SK-N-DZ (cell line): ENCODE measurements at regions not wholly inside any gene's neighbourhood (a gene's known extent, or its start where the extent isn't known, plus 50 kb on each side); places are given as distances from the start of the nearest gene placed in this dataset.

Experiments
- DNase-seq: peaks from one replicate; pipeline ENCODE4 v3.0.0-alpha.2; 2015; ENCODE audit warnings: low spot score

DNA sequence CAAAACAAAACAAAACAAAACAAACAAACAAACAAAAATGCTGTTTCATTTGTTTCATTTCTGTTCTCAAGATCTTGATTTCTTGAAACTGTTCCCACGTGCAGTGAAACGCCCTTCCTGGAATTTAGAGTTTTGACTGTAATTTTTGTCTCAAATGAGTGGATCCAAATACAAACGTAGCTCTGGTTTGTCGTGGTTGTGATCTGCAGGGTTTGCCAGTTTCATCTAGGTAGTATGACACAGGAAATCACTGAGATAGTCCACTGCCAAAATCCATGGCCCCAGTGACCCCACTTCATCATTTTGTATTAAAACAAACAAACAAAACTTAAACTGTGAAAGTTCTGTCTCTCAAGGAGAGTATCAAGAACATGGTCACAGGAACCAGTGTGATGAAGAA lies 838.6 kb downstream of the BCL11B start:
- no peak for DNase-seq

DNA sequence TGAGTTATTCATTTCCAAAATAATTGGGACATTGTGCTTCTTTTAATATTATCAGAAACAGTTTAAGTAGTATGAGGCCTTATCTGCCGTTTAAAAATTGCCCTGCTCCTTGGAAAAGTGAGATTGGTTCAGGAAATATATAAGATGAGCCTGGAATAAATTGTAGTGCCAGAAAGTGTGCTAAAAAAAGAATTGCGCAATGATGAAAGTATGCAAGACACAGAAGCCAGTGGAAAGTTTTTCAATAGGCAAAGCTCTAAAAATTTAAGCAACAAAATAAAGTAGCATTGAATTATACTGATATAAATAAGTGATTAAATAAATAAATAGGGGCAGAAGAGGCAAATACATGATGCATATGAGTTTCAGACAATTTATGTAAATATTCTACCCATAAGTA lies 834.9 kb downstream of the BCL11B start:
- no peak for DNase-seq

DNA sequence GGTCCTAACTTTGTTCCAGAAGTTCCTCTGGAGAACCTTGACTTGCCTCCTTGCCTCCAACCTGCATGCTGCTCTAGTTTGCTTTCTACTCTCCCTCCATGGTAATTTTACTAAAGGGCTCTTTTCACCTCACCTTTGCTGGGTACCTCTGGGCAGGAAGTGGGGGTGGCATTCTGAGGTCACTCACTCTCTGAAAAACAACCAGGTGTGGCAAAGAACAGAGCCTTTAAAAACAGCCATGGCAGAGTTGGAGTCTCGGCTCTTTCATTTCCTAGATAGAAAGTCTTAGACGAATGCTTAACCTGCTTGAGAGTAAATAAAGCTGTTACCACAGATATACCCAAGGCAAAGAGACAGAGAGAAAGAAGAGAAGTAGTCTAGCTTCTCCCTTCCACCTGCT lies 827.9 kb downstream of the BCL11B start:
- no peak for DNase-seq

DNA sequence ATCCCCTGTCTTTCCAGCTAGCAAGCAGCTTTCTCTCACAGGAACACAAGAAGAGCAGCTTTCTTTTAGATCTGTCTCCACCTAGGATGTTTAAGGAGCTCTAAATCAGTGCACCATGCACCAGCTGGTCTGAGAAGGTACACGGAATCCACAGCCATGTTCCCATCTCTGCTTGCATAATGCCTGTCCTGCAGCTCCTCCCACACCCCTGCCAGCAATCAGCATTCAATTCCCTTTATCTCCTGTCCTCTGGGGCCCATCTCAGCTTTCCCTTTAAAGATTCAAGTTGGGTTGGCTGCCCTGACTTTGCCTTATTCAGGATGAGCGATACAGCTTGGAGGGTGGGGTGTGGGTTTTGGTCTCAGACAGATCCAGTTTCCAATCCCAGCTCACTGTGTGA lies 826.3 kb downstream of the BCL11B start:
- no peak for DNase-seq

DNA sequence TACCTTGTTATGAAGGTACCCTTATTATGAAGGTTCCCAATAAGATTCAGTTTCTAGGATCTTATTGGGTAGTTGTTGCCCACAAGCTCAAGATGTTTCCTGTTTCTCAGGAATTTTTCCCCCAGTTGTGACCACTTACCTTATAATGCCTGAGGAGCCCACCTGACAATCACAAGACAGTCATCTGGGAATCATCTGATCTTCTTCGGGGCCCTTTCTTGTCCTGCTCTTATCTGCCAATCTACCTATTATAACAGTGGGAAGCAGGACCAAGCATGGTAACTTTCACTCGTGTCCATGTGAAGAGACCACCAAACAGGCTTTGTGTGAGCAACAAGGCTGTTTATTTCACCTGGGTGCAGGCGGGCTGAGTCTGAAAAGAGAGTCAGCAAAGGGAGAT lies 825.5 kb downstream of the BCL11B start:
- DNase-seq: no peak

DNA sequence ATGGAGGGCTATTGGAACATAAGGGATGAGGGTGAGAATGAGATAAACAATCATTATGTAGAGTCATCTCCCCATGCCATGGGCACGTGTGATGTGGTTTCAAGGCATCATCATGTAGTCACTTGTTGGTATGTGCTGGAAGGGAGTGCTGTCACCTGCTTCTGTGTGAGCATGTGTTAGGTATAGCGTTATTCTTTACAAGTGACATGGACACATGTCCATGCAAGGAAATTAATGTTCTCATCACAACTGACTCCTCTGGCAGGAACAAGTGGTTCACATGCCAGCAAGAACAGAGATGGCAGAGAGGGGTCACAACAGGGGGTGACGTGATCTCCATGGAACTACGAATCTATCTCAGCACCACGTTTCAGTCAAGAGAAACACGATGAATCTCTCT lies 815.8 kb downstream of the BCL11B start:
- no peak for DNase-seq

DNA sequence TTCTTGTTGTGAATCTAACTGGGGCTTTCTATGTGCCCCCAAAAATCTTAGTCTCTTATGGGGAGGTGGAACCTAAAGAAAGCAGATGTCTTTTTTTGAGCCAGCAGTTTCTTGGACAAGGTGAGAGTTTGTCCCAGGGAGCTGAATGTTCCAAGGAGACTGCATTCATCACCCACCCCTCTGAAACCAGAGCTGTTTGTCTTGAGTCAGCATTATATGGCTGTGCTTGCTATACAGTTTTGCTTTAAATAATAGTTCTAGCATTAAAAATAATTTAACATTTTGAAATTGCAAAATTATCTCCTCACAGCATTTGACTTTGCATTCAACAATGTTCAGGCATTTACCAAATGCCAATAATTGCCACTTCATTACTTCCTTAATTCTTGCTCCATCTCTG lies 813.3 kb downstream of the BCL11B start:
- DNase-seq: no peak

DNA sequence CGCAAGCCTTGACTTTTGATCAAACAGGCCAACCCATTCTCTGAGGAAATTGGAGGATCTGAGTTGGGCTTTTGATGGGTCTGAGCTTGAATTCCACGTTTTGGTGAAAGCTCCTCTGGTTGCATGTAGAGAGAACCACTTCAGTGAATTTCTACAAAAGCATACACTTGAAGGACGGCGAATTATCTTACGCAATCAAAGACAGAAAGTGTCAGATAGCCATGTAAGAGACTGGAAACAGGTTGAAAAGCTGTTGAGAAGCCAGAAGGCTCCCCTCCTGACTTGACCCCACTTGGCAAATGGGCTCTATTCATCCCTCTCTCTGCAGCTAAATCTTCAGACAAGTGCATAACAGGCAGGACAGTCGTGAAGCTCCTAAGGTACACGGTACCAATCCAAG lies 809.1 kb downstream of the BCL11B start:
- no peak for DNase-seq

DNA sequence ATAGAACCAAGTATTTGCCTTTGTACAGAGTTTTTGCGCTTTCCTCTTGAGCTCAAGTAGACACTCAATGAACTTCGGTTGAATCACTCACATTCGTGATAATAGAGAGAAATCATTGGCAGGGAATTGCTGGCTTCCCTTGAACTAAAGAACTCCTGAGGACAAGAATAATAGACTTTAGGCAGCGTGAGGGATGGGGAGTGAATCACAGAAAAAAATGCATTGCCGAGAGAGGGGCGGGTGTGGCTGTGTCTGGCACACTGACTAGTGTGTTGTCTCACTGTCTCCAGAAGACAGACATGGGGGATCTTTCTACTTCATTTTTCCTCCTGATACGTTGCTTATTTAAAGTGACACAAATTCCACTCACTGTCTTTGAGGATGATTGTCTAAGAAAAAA lies 805.2 kb downstream of the BCL11B start:
- DNase-seq: no peak

DNA sequence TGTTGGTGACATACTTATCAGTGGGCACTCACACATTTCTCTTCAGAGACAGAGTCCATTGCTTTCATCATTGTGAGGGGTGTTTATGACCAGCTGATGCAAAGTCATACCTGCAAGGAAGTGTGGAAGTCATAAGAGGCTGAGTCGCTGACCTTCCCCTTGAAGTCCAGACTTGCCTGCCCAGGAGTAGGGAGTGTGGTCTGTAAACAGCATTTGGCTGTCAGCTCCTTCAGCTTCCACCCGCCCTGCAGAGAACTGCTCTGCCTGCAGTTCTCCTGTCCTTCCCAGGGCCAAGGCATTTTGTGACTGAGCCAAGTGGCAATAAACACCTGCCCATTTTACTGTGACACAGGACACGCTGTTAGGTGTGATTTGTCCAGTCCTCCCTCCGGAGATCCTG lies 801.3 kb downstream of the BCL11B start:
- no peak for DNase-seq

DNA sequence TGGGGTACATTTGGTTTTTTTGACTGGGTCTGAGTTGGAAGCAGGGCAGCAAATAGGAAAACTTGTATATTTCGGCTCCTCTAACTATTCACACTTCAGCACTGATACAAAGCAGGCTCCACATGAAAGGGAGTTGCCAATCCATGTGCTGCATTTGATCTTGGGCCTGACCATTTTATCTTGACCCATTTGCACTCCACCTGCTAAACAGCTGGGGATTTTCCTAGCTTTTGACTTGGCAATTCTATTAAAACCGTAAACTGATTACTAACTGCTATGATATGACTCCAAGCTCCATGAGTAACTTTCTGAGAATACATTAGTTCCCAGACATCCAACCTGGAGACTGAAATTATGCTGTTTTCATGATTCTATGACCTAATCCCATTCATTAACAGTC lies 797.1 kb downstream of the BCL11B start:
- no peak for DNase-seq

DNA sequence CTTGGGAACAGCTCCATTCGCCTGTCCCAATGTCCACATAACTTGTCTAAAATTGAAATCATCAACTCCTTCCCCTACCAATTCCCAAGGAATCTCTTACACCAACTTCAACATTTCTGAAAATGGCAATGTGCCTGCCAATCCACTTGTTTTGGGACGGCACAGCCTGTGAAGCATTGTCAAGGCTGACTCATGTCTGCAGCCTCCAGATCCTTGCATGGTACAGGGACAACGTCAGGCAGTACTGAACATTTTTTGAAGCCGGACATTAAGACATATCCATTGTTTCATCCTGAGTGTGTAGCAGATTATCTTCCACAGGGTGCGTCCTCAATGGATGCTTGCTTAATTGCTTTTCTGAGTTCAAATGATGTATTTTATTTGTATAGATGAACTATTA lies 794.1 kb downstream of the BCL11B start:
- DNase-seq: no peak

DNA sequence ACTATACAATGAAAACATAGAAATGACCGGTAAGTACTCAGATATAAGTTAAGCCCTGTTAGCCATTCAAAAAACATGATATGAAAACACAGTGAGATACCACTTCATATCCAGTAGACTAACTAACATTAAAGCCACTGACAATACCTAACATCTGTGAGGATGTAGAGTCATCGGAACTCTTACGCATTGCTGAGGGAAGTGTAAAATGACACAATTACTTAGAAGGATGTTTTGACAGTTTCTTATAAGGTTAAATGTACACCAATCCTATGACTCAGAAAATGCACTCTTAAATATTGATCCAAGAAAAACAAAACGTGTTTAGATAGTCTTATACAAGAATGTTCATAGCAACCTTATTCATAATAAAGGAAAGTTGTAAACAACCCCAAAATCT lies 782.9 kb downstream of the BCL11B start:
- DNase-seq: no peak

DNA sequence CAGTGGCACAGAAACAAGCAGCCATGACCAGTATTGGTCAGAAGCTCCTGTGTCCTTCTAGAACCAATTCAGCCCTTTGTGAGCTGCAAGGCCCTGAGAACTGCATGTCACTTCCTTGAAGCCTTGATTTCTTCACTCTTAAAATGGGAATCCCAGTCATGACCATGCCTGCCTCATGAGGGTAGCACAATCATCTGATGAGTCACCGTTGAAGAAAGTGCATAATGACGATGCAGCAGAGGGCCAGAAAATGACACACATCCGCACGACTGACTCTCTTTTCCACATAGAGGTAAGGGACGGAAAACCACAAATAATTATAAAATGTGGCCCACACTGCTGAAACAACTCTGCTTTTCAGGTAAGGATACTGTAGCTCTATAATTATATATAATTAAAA lies 777.4 kb downstream of the BCL11B start:
- DNase-seq: no peak

DNA sequence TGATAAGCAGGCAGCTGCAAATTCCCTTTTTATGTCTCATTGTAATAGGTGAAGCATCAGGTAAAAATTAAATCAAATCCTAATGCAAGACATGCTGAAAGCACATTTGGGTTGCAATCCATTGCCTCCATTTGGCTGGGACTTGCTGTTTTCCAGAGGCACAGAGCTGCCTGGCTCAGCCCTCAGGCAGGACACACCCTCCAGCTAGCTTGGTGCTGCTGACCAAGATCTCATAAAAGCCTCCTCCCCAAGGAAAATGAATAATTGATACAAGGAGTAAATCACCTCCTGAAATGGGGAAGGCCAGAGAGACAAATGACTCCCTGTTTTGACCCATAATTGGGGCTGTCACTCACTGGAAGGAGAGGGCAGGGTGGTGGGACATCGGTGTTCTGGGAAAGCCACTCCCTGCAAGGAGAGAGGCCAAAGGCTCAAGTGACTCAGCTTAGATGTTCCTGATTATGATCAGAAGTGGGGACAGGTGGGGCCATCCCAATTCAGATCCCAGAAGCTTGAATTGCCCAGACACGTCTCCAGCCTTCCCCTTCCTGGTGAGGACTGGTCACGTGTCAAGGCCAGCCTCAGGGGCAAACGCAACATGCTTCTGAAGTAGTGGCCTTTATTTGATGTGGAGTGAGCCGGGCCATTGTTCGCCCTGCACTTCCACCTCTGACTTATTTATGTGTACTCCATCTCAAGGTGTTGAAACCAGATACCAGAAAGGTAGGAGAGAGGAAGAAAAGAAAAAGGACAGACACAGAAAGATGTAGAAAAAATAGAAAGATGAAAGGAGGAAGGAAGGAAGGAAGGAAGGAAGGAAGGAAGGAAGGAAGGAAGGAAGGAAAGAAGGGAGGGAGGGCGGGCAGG lies 773.7 kb downstream of the BCL11B start:
- no peak for DNase-seq

DNA sequence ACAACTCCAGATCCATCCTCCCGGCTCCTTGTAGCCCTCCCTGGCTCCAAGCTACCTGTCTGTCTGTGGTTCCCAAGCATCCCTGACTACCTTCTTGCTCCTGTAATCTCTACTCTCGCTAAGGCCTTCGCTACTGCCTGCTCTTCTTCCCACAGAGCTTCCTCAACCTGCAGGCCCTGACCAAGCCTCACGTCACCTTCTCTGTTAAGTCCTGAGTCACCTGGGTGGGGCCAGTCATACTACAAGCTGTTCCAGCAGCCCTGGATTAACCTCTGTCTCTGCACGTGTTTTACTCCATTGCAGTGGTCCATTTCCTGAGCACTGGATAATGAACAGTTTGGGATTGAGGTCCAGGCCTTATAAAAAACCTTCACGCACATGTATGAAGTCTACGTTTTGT lies 770.7 kb downstream of the BCL11B start:
- DNase-seq: no peak

DNA sequence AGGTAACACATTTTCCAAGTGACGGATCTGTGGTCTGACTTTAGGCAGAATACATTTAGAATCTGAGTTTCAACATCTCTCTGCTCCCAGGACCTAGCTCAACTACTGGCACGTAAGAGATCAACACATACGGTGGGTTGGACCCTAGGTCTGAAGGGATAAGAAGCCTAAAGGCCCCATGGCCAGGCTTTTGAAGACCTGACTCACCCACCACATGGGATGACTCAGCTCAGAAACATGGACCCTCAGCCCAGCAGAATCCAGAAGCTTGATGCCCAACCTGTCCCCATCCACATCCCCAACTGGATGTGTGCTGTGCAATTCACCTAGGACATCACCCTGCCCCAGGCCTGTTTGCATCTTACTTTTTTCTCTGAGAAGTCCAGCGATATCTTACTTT lies 770.2 kb downstream of the BCL11B start:
- no peak for DNase-seq

DNA sequence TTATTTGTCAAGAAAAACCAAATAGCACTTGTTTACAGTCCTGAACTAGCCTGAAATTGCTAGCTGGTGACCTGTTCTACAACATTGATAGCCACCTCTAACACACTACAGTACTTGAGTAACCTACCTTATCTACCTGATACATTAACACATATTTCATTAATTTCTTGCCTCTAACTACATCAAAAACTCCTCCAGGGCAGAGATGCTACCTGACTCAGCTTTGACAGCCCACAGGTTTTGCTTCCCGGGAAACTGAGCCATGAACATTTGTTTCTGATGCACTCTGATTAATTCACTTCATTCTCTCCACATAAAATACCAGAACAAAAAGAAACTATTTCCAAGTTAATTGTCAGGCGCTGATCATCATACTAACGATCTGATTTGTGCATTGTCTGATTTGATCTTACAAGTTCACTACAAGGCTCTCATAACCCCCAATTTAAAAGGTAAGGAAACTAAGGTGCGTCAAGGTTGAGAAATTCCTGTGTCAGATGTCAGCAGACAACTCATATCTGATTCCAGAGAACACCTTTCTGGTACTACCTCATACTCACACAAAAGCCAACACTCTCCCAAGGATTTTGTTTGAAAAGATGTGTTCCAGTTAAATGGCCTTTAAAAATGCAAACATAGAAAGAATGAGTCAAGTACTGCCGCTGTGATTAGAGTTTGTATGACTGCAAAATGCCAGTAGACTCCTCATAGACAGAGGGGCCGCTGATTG lies 768.7 kb downstream of the BCL11B start:
- DNase-seq: no peak

DNA sequence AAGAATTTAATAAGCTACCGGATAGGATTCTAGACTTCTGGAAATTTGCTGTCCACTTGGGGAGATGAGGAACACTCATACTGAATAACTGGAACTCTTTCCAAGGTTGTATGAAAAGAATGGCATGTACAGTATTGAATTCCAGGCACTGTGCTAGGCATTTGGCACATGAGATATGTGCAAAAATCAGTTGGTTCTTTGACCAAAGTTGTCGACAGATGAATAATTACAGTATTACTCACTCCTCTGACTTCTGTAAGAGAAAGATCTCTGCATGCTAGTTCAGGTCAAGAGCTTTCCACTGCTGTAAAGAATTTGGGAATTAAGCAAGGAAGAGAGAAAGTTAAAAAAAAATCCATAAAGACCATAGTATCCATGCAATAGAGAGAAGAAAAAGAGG lies 764.7 kb downstream of the BCL11B start:
- DNase-seq: no peak

DNA sequence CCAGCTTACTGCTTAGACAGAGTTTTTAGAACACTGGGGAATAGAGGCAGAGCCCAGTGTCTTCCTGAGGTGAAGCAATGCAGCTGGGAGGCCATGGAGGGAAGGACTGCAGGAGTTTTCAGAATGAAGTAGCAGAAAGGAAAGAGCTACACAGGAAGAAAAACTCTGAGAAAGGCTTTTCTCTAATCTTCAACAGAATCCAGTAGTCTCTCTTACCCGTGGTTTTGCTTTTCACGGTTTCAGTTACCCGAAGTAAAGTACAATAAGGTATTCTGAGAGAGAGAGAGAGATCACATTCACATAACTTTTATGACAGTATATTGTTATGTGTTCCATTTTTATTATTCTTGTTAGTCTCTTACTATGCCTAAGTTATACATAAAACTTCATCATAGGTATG lies 761.6 kb downstream of the BCL11B start:
- DNase-seq: no peak

DNA sequence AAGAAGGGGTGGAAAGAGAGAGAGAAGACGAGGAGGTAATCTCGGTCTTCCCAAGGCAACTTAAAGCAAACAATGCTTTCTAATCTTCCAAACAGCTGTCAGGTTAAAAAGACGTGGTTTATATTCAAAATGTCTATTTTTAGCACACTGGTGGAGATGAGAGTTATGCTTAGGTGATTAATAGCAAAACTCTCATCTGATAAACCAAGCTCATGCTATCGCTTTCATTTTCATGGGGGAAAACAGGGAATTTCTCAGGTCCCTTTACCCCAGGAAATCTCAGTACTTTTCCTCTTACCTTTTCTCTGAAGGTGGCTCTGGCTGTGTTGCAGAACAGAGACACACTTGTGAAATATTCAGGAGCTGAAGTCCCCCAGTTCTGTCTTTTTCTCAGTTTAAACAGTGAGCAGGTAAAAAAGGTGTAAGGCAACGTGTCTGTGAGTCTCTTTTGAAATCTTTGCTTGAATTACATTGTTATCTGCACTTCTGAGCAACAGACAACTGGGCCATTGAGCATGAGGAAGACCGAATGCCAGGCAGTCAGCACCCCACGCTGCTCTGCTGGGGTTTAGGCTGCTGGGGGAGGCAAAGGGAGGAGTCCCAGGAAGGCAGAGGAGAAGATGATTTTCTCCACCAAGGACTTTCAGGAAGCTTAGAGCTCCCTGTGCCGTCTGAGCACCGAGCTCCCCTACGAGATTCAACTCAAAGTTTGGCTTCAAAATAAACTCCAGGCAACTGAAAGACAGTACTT lies 759.3 kb downstream of the BCL11B start:
- no peak for DNase-seq

DNA sequence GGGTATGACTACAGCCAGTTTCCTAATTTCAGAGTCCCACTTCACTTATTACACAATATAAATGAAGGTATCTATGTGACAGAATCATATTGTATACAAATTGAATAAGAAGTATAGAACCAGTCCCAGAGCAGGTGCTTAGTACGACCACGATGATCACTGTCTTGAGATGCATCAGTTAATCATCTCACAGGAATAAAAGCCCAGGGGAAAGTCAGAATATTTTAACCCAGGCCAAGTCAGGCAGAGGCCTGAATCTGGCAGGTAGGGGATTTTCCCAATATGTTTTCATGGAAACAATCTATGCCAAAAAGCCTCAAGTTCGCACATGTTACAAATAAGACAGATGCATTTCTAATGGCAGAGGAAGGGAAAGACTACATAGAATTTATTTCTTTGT lies 758.4 kb downstream of the BCL11B start:
- DNase-seq: no peak

DNA sequence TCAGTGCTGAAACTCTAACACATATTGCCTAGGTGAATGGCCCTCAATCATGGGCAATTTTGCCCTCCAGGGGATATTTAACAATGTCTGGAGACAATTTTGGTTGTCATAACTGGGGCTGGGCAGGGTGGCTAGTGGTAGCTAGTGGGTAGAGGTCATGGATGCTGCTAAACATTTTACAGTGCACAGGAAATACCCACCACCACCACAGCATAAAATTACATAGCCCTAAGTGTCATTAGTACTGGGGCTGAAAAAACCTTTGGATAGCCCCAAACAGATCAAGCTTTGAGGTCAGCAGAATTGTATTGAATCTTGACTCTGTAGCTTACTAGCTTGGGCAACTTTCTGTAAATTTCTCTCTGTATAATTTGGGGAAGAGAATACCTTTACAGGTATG lies 758.0 kb downstream of the BCL11B start:
- no peak for DNase-seq
